Neural cell (in vitro differentiated cells): ENCODE measurements at regions not wholly inside any gene's neighbourhood (a gene's known extent, or its start where the extent isn't known, plus 50 kb on each side); places are given as distances from the start of the nearest gene placed in this dataset.

Source experiments
- H2AFZ ChIP-seq: fragments of 200-600, 300-800 bp; sonication (generic), shearing (Covaris generic); 2 replicates; pipeline ENCODE4 v1.6.0; 2014; ENCODE audit warnings: low read depth, mild to moderate bottlenecking, antibody characterized with exemption, low read length, moderate library complexity
- H3F3A ChIP-seq: fragments of 200-600 bp; shearing (Covaris generic); 2 replicates; pipeline ENCODE4 v1.6.1; 2016; ENCODE audit warnings: mild to moderate bottlenecking, moderate library complexity, mixed read lengths, antibody characterized with exemption, low read length; ENCODE audit not compliant: insufficient read depth, poor library complexity, severe bottlenecking
- H3K27ac ChIP-seq: fragments of 200-600, 300-800 bp; sonication (generic), shearing (Covaris generic); 2 replicates; pipeline ENCODE4 v1.5.1; 2014; ENCODE audit warnings: mild to moderate bottlenecking, low read length, moderate library complexity
- H3K27me3 ChIP-seq: fragments of 300-800, 200-600 bp; sonication (generic), shearing (Covaris generic); 2 replicates; pipeline ENCODE4 v1.6.0; 2014; ENCODE audit warnings: mild to moderate bottlenecking, low read depth, low read length, moderate library complexity; ENCODE audit not compliant: insufficient read depth
- H3K36me3 ChIP-seq: fragments of 300-800, 200-600 bp; sonication (generic), shearing (Covaris generic); 2 replicates; pipeline ENCODE4 v1.5.1; 2014; ENCODE audit warnings: mild to moderate bottlenecking, antibody characterized with exemption, low read length, moderate library complexity; ENCODE audit not compliant: insufficient read depth
- H3K4me2 ChIP-seq: fragments of 300-800, 200-600 bp; sonication (generic), shearing (Covaris generic); 2 replicates; pipeline ENCODE4 v1.6.0; 2014; ENCODE audit warnings: mild to moderate bottlenecking, low read length
- H3K4me3 ChIP-seq: fragments of 300-800, 200-600 bp; sonication (generic), shearing (Covaris generic); 2 replicates; pipeline ENCODE4 v1.5.1; 2014; ENCODE audit warnings: mild to moderate bottlenecking, low read length, moderate library complexity
- H3K79me2 ChIP-seq: fragments of 200-600 bp; shearing (Covaris generic); replicated peaks from 2 replicates; pipeline ENCODE4 v1.6.0; 2014; ENCODE audit warnings: mild to moderate bottlenecking, low read length, moderate library complexity; ENCODE audit not compliant: insufficient read depth
- H3K9ac ChIP-seq: fragments of 300-800, 200-600 bp; sonication (generic), shearing (Covaris generic); 2 replicates; pipeline ENCODE4 v1.6.1; 2016; ENCODE audit warnings: mild to moderate bottlenecking, low read length, mixed read lengths
- H3K9me2 ChIP-seq: fragments of 200-600 bp; shearing (Covaris generic); 2 replicates; pipeline ENCODE4 v1.6.1; 2016; ENCODE audit warnings: mild to moderate bottlenecking, low read length, mixed read lengths; ENCODE audit not compliant: insufficient read depth
- H3K9me3 ChIP-seq: fragments of 200-600, 300-800 bp; sonication (generic), shearing (Covaris generic); 2 replicates; pipeline ENCODE4 v1.6.1; 2016; ENCODE audit warnings: mild to moderate bottlenecking, mixed run types, low read length, moderate library complexity, mixed read lengths
- H4K20me1 ChIP-seq: fragments of 200-600 bp; shearing (Covaris generic); 2 replicates; pipeline ENCODE4 v1.6.1; 2016; ENCODE audit warnings: mild to moderate bottlenecking, mixed run types; ENCODE audit not compliant: insufficient read depth
- EP300 ChIP-seq: fragments of 450-650 bp; conservative IDR thresholded peaks from 2 replicates; pipeline ENCODE4 v1.6.1; 2014; ENCODE audit warnings: antibody characterized with exemption, mild to moderate bottlenecking, moderate library complexity; ENCODE audit not compliant: poor library complexity, severe bottlenecking
- EZH2 ChIP-seq: fragments of 200-600, 300-800 bp; shearing (Covaris generic), sonication (generic); IDR thresholded peaks from 2 replicates; pipeline ENCODE4 v1.6.1; 2014; ENCODE audit warnings: antibody characterized with exemption, low read length, borderline replicate concordance, mild to moderate bottlenecking; ENCODE audit not compliant: insufficient read depth, poor library complexity, severe bottlenecking
- MXI1 ChIP-seq: fragments of 450-650 bp; conservative IDR thresholded peaks from 2 replicates; pipeline ENCODE4 v1.6.1; 2014; ENCODE audit warnings: antibody characterized with exemption, mild to moderate bottlenecking; ENCODE audit not compliant: poor library complexity, severe bottlenecking
- POLR2AphosphoS5 ChIP-seq: IDR thresholded peaks from 2 replicates; pipeline ENCODE4 v1.6.1; 2012
- RAD21 ChIP-seq: fragments of 450-650 bp; conservative IDR thresholded peaks from 2 replicates; pipeline ENCODE4 v1.6.1; 2014; ENCODE audit warnings: antibody characterized with exemption, mild to moderate bottlenecking, moderate library complexity
- SMC3 ChIP-seq: fragments of 450-650 bp; conservative IDR thresholded peaks from 2 replicates; pipeline ENCODE4 v1.6.1; 2014; ENCODE audit warnings: antibody characterized with exemption, mild to moderate bottlenecking, moderate library complexity; ENCODE audit not compliant: poor library complexity
- TAF1 ChIP-seq: IDR thresholded peaks from 2 replicates; pipeline ENCODE4 v1.6.1; 2012; ENCODE audit warnings: low read depth
- TF ChIP-seq, protein P1 (sequence below): IDR thresholded peaks from 2 replicates; pipeline ENCODE4 v1.6.1; 2012; ENCODE audit warnings: borderline replicate concordance
- TF ChIP-seq, protein P2 (sequence below): fragments of 450-650 bp; IDR thresholded peaks from 2 replicates; pipeline ENCODE4 v1.5.1; 2014; ENCODE audit warnings: antibody characterized with exemption, mild to moderate bottlenecking, moderate library complexity; ENCODE audit not compliant: poor library complexity, severe bottlenecking

DNA sequence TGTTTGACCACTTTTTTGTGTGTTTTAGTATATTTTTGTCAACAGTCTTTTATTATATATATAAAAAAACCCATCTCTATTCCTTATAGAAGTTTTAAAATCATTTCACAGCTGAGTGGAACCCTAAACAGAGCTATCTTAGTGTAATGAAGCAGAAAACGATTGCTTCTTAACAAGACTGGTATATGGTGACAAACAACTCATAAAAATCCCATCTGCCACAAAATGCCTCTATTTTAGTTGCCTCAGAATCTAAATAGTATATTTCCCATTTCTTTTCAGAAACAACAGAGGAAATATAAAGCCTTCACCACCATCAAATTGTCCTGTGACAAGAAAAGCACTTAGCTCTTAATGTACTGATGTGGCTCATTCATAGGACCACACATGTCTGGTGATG lies 322.4 kb downstream of the ATP23 start:
- no peaks in the 10 kb centered on the region for H3K9me2 ChIP-seq
- no peak overlapping the region for H3K4me2 ChIP-seq
- no peaks in the 10 kb centered on the region for H3F3A ChIP-seq
- H3K27me3 ChIP-seq = no peaks in the 10 kb centered on the region
- no peak overlapping the region for H3K27ac ChIP-seq
- H3K9ac ChIP-seq = no peak overlapping the region
- no peaks in the 10 kb centered on the region for H3K9me3 ChIP-seq
- no peaks in the 10 kb centered on the region for H4K20me1 ChIP-seq
- TF ChIP-seq, protein P1, sequence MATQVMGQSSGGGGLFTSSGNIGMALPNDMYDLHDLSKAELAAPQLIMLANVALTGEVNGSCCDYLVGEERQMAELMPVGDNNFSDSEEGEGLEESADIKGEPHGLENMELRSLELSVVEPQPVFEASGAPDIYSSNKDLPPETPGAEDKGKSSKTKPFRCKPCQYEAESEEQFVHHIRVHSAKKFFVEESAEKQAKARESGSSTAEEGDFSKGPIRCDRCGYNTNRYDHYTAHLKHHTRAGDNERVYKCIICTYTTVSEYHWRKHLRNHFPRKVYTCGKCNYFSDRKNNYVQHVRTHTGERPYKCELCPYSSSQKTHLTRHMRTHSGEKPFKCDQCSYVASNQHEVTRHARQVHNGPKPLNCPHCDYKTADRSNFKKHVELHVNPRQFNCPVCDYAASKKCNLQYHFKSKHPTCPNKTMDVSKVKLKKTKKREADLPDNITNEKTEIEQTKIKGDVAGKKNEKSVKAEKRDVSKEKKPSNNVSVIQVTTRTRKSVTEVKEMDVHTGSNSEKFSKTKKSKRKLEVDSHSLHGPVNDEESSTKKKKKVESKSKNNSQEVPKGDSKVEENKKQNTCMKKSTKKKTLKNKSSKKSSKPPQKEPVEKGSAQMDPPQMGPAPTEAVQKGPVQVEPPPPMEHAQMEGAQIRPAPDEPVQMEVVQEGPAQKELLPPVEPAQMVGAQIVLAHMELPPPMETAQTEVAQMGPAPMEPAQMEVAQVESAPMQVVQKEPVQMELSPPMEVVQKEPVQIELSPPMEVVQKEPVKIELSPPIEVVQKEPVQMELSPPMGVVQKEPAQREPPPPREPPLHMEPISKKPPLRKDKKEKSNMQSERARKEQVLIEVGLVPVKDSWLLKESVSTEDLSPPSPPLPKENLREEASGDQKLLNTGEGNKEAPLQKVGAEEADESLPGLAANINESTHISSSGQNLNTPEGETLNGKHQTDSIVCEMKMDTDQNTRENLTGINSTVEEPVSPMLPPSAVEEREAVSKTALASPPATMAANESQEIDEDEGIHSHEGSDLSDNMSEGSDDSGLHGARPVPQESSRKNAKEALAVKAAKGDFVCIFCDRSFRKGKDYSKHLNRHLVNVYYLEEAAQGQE = no peak
- TF ChIP-seq POLR2AphosphoS5 = peak; percentile 29
- H2AFZ ChIP-seq = no peak overlapping the region
- no peak overlapping the region for H3K4me3 ChIP-seq
- H3K36me3 ChIP-seq = no peaks in the 10 kb centered on the region
- H3K79me2 ChIP-seq = no peaks in the 10 kb centered on the region

DNA sequence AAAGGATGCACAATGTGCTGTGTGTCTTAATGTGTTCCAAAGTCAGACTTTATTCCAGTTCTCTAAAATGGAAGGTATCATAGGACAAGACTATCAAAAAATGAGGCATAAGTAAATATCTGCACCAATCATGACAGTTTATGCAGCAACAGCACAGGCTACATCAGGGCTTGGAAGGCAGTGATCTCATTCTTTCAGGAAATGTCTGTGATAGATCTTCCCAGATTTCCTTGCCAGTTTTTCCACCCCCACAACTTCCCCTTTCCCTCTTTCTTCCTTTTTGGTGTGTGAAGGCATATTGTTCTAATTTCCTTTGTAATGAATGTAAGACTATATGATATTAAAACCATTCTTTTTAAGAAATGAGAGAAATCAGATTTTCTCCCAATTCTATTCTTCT lies 326.7 kb downstream of the ATP23 start:
- H3K79me2 ChIP-seq = no peaks in the 10 kb centered on the region
- H3K4me2 ChIP-seq = peak overlapping the region; percentile 22
- peak overlapping the region; percentile 33 for H3K4me3 ChIP-seq
- H4K20me1 ChIP-seq = no peaks in the 10 kb centered on the region
- H3K9me3 ChIP-seq = no peaks in the 10 kb centered on the region
- H3K27me3 ChIP-seq = no peaks in the 10 kb centered on the region
- H3F3A ChIP-seq = no peaks in the 10 kb centered on the region
- TF ChIP-seq EP300 (no peak), EZH2 (no peak), TAF1 (no peak)
- TF ChIP-seq, protein P1 = peak; percentile 77
- H3K27ac ChIP-seq = peak overlapping the region; percentile 67
- H3K36me3 ChIP-seq = no peaks in the 10 kb centered on the region
- no peak overlapping the region for H3K9ac ChIP-seq
- H3K9me2 ChIP-seq = no peaks in the 10 kb centered on the region
- H2AFZ ChIP-seq = peak overlapping the region; percentile 4

DNA sequence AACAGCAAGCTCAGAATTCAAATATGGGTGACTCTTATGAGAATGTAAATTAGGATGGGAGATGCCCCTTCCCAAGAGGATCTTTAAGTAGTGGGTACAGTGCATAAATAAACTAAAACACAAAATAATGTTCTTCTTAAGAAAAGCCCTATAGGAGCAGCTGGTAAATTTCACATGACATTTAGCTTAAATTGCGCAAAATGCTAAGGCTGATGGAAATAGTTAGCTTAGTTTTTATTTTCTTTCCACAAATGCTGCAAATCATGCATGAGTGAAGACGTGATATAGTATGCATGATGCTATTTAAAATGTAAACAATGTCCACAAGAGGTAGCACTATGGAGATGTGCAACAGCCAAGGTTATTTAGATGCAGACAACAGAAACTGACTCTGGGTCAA lies 328.1 kb downstream of the ATP23 start:
- Histone ChIP-seq H2AFZ (no peak overlapping the region), H3K79me2 (no peaks in the 10 kb centered on the region), H3K27ac (no peak overlapping the region), H3K9ac (no peak overlapping the region), H3K4me3 (no peak overlapping the region), H4K20me1 (no peaks in the 10 kb centered on the region), H3K4me2 (no peak overlapping the region), H3F3A (no peaks in the 10 kb centered on the region), H3K36me3 (no peaks in the 10 kb centered on the region), H3K27me3 (no peaks in the 10 kb centered on the region), H3K9me2 (peaks cover 3% of the 10 kb centered on the region), H3K9me3 (no peaks in the 10 kb centered on the region)
- TF ChIP-seq EP300 = no peak
- TF ChIP-seq, protein P2, sequence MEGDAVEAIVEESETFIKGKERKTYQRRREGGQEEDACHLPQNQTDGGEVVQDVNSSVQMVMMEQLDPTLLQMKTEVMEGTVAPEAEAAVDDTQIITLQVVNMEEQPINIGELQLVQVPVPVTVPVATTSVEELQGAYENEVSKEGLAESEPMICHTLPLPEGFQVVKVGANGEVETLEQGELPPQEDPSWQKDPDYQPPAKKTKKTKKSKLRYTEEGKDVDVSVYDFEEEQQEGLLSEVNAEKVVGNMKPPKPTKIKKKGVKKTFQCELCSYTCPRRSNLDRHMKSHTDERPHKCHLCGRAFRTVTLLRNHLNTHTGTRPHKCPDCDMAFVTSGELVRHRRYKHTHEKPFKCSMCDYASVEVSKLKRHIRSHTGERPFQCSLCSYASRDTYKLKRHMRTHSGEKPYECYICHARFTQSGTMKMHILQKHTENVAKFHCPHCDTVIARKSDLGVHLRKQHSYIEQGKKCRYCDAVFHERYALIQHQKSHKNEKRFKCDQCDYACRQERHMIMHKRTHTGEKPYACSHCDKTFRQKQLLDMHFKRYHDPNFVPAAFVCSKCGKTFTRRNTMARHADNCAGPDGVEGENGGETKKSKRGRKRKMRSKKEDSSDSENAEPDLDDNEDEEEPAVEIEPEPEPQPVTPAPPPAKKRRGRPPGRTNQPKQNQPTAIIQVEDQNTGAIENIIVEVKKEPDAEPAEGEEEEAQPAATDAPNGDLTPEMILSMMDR = no peak
- TF ChIP-seq RAD21 = no peak
- no peak for TF ChIP-seq SMC3
- TF ChIP-seq, protein P1 = no peak
- TF ChIP-seq MXI1 = no peak
- no peak for TF ChIP-seq TAF1
- TF ChIP-seq POLR2AphosphoS5 = no peak
- no peak for TF ChIP-seq EZH2
